HG02885 (cell line): ENCODE measurements at regions not wholly inside any gene's neighbourhood (a gene's known extent, or its start where the extent isn't known, plus 50 kb on each side); places are given as distances from the start of the nearest gene placed in this dataset.
A peak's percentile ranks its signal among the peaks of the same experiment; 100 is the strongest.

Experiments used
- ATAC-seq: cut with Tn5 transposase; IDR thresholded peaks from one replicate; pipeline ENCODE4 v1.9.1; 2021; ENCODE audit warnings: mild to moderate bottlenecking; ENCODE audit not compliant: unreplicated experiment, poor library complexity

DNA sequence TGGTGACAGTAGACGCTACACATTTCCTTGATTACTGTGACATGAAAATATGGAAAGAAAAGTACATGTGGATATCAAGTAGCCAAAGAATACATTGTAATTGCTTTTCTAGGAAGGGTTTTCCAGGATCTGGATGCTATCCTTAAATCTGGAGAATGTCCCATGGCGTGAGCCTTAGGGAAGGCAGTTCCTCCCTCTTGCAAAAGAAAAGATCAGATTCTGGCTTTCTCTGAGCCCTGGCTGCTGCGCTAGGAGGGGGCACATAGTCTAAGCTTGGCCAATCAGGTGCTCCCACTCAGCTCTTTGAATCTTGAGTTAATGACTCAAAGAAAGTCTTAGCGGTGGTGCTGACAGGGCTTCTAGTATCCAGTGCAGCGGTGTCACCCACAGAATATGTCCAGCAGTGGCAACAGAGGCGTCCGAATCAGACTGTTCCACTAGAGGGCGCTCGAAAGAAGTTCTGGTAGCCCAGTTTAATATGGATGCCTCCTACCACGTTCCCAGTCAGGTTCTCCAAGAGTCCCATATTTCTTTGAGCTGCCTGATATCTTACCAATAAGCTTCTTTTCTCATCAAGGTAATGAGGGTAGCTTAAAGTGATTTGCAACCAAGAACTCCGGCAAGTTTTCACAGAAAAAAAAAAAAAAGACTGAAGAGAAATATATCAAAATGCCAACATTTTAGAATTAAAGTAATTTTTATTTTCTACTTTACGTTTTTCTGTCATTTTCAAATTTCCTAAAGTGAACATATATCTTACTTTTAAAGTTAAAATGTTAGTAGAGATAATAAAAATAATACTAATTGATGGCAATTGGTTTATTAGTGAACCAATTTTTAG, 213.4 kb upstream of the S100G start:
- ATAC-seq, result peak; percentile 88

DNA sequence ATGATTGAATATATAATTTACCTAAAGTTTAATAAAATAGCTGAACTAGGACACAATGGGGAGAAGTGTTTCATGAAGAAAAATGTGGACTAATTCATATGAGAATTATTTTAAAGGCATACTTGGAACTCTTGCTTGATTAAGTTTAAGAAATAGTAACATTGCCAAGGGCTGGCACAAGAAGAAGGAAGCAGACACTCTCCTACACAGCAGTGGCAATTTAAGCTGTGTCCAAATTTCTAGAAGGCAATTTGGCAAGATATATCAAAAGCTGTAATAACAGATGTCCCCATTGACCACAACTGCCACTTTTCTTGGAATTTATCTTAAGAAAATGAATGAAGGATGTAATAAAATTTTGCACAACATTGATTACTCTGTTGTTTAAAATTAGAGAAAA, 209.5 kb upstream of the S100G start:
- no peak for ATAC-seq

DNA sequence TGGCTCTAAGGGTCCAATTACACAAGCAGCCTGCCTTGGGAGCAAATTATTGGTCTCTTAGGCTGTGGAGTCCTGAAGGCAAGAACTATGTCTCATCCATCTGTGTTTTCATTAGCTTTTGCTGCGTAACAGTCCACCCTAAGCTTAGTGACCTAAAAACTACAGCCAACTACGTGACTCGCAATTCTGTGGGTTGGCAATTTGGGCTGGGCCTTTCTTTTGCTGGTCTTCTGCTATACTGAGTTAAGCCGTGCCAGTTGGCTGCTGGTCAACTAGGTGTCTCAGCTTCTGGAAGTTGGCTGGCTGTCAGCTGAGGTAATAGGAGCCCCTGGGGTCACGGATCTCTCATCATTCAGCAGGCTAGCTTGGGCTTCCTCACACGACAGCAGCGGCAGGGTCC, 205.6 kb upstream of the S100G start:
- no peak for ATAC-seq

DNA sequence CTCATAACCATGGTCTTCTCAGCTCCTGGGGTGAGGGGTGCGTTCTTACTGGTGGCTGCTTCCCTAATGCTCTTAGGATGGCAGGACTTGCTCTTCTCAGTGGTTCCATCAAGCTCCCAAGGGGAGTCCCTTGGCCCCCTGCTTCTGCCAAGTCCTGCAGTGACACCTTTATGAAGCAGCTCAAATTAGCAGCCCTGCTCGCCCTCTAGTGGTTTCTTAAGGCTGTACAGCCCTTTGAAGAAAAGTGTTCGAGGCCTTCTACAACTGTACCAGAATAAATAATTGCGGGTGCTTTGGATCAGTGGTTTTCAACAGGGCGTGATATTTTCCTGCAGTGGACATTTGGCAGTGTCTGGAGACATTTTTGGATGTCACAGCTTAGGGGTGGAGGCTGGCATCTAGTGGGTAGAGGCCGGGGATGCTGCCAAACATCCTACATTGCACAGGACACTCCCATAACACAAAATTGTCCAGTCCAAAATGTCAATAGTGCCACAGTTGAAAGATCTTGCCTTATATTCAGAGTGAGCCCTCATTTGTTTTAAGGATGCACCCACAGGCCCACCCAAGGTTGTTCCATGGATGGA, 204.7 kb upstream of the S100G start:
- ATAC-seq, result peak; percentile 82

DNA sequence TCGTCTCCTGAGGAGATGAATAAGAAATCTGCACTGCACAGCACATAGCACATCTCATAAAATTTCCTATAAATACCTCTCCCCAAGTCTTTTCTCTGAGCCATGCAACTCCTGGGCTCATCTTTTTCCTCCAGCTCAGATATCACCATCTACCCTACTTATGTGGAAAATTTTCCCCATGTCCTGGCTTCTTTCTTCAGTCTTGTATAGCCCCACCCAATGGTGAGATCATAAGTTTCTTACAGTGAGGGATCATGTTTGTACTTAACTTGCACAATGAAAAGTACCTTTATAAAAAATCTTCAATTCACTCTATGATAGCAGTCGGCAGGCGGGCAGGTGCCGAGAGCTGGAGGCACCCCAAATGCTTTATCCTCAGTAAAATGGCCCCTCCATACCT, 198.6 kb upstream of the S100G start:
- no peak for ATAC-seq

DNA sequence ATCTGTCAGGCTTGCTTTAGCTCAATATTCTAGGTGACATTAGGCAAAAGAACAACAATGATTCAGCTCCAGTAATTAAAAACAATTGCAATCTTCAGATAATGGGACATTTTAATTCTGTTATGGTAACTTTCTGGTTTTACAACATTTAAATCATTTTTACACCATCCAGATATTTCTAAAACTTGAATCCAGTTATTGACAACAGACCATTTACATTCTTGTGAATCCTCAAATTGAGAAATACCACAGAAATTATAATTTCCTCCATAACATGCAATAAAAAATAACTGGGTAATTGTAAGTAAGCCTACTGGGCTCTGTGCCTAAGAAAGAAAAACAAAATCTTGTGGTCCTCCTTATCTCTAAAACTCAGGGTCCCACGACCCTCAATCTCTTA, 195.0 kb upstream of the S100G start:
- ATAC-seq, result no peak

DNA sequence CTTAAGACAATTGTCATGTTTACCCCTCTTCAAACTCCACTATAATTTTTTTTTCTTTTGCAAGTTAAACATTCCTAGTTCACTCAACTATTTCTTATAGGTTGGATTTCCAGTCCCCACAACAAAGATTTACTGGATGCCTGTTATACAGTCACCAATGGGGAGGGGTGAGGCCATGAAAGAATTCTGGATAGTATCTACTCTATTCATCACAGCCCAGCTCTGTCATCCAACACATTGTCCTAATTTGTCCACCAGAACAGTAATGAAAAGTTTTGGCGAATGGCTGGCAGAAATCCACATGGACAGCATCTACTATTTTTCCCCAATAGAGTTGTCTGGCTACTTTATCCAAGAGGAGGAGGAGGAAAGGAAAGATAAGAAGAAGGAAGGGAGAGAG, 192.7 kb upstream of the S100G start:
- ATAC-seq, result no peak

DNA sequence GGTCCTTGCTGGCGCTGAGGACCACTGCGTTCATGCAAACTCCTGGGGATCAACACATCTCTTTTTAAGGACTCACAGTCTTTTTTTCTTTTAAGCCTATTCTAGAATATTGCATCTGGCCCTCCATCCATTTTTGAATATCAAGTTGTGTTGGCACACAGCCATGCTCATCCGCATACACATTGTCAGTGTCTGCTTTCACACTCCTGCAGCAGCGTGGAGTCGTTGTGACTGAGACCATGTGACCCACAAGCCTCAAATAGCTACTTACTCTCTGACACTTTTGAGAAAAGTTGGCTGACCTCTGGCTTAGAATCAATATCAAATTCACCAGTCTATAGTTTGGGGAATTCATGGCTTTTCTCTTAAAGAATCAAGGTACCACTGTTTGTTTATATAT, 191.8 kb upstream of the S100G start:
- no peak for ATAC-seq

DNA sequence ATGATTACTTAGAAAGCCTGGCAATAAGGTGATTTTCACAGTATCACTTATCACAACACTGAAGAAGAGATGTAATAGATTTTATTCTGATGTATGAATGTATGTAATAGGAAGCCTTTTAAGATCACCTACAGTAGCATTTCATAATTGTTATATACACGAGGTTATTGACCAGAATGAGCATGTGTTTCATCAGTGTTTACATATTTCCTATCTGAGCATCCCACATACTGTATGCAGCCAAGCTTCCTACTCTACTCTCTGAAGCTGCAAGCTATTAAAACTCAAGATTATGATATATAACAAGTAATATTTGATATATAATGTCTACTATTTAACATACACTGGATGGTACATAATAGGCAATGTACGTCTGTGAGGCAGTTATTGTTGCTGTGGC, 190.9 kb upstream of the S100G start:
- ATAC-seq, result no peak

DNA sequence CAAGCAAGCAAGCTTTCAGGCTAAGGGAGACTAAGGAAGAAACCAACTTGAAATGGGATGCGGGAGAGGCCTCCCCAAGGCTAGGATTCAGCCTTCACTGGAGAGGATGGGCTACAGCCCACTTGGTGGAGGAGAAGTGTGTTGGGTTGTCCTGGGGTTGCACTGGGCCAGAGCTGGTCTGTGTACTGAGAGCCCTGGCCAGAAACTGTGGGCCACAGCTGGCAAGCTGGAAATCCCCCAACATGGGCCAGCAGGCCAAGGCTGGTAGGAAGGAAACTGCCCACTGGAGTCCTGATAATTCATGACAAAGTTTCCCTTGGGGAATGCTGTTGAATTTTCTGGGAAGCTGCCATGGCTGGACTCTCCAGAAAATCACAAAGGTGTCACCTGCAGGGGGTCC, 188.0 kb upstream of the S100G start:
- no peak for ATAC-seq

DNA sequence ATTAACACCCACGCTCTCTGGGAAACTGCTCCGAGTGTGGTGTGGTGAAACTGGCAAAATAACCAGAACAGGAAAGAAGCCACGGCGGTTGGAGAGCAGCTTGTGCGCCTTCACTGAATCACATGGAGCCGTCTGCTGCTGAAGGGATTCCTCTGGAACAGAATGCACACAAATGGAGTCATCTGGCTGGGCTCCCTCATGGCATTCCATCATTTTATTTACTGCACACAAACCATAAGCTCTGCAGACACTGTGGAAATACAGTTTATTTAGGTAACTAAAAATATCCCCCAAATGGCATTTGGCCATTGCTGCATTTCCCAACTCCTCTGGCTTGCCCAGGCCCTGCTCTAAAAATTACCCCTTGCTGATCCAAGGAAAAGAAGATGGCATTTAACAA, 187.0 kb upstream of the S100G start:
- ATAC-seq, result no peak

DNA sequence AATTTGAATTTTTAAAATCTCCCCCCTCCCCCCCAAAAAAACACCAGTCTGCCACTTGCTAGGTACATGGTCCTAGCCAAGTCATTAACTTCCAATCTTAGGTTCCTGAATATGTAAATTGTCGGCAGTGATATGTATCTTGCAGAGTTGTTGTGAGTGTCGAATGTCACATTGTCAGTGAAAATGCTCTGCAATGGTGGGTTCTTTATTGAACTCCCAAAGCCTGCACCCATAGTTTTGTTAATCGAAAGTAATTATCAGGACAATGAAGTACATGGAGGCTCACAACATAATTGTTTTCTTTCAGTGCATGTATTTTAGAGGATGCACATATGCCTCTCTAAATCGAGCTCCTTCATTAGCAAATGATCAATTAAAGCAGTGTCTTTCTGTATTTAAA, 185.6 kb upstream of the S100G start:
- ATAC-seq, result no peak

DNA sequence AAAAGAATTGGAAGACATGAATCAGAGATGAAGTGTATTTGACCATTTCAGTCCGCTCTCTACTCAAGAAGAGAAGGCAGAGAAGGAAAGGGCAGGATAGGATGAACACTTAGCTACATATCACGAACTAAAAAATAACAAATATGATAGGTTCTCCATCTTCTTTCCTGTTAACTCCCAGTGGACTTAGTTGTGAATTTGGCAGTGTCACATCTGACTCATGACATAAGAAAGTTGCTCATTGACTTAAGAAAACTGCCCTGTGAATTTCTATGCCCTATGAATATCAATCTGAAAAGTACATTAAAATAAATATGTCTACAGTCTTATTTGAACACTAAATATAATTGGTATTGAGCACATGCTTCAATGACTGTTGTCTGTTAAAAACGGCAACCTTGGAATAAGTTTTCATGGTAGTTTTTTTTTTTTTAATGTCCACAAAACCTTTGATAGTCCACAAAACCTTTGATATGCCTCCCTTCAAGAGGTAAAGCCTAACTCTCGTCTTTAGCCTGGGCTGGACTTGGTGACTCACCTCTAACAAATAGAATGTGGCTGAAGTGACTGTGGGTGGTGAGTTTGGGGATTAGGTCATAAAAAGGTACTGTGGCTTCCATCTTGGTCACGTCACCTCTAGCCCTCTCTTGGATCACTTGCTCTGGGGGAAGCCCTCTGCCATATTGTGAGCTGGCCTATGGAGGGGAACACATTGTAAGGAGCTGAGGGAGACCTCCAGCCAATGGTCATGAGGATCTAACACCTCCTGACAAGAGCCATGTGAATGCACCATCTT, 184.7 kb upstream of the S100G start:
- no peak for ATAC-seq

DNA sequence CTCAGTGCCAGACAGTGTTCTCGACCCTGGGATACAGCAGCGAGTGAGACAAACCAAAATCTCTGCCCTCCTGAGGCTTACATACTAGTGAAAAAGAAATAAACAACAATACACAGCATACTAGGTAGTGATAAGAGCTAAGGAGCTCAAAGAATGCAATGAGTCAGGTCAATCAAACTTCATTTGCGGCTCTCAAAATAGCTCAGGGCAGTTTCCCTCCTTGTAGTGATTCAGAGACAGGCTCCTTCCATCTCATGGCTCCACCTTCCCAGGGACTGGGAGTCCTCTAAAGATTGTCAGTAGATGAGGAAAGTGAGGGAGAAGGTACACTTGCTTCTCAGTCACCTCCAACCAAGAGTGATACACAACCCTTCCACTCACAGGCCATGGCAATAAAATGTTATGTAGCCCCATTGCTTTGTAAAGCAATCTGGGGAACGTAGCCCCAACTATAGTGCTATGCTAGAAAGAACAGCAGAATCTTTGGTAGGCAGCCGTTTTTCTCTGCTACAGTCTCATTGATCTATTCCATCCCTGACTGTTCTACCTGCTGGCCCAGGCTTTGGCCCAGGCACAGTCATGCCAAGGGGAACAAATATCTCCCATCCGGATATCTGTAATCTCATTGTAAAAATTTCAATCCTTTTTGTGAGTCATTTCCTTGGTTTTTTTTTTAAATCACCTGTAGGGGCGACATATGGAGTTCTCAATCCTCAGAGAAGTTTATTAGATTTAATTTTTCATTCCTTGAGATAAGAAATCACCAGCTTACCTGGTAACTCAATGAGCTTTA, 183.1 kb upstream of the S100G start:
- no peak for ATAC-seq

DNA sequence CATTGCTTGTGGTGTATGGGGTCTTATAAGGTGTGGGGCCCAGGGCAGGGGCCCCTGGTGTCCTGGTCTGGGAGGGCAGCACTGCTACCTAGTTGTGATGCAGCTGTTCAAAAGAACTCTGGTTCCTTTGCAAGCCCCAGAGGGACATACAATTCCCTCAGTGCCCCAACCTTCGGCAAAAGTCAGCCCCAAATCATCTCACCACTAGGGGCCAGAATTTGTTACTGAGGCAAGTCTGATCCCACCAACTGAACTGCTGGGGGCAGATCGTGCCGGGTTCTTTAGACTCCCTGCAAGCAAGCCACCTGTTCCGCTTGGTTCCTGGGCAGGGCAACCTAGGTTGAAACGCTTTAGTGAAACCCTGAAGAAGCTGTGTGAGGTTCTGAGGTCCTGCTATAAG, 180.1 kb upstream of the S100G start:
- ATAC-seq, result no peak

DNA sequence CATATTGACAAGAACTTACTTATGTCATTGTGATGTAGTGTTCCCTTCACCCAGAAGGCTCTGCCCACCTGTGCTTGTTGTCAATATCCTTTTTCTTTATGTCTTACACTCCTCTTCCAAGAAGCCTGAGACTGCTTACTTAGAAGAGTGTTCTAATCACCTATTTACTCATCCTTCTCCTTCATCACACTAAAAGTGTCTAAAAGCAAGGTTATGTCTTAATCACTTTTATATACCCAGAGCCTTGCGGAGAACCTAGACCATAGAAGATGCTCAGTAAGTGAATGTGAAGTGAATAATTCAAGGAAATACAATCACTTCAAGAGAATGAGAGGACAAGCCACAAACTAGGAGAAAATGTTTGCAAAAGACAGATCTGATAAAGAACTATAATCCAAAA, 177.6 kb upstream of the S100G start:
- ATAC-seq, result no peak

DNA sequence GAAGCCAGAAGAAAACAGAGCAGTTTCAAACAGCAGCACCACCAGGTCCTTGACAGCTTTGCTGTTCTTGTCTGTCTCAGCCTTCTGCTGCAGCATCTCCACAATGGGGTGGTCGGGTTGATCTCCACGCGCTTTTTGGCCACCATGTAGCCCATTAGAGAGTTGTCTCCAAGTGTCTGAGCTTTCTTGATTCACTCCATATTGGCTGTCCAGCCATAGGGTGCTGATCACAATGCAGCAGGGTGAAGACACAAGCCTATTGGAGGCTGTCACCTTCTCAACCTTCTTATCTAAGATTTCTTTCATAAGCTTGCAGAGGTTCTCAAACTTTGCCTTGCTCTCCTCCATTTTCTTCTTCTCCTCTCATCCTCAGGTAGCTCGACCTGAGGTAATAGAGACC, 175.4 kb upstream of the S100G start:
- no peak for ATAC-seq

DNA sequence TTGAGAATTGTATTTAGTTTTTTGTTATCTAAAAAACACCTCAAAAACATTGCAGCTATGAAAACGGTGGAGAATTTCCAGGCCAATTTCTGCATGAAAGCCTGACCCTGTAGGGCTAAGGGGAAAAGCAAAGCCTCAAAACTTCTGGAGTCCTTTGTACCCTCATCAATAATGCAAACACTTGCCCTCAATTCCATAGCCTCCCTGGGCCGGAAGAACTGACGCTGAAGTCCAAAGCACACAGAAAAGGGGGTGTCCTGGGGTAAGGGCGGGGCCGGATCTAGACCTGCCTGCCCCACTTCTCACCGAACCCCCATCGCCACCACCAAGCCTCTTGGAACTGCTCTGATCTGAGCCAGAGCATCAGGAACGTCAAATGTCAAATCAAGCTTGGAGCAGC, 173.9 kb upstream of the S100G start:
- ATAC-seq, result no peak

DNA sequence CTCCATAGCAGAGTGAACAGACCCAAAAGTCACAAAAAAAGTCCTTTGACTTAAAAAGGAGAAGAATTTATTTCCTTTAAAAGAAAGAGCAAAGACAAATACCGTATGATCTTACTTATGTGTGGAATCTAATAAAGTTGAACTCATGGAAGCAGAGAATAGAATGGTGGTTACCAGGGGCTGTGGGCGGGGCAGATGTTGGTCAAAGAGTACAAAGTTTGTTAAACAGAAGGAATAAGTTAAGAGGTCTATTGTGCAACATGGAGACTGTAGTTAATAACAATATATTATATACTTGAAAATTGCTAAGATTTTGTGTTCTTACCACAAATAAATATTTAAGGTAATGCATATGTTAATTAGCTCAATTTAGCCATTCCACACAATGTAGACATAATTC, 173.3 kb upstream of the S100G start:
- ATAC-seq, result no peak

DNA sequence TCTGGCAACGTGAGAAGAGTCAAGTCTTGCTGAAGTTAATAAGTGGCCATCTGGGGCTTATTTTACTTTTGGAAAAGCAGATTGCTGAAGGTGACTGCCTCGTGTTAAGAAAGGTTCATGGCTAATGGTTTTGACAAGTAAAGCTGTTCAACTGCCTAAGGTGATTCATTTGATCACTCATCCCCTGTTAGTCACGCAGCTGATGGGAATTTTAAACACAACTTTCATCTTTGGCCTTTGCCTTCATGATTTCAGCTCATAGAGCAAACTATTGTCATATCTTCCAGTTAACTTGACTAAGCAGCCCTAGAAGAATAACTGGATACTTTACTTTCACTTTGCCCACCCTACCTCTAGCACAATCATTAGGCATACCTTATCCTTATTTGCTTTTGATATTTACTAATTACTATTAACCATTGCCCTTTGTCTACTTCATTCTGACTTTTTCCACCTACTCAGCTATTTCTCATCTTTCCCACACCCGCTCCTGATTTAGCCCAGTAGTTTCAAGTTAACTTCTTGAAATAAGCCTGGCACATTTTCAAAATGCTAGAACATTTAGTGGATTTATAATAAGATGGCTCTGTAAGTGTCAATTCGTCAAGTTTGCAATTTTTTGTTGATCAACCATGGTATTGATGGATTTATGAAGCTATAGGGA, 170.6 kb upstream of the S100G start:
- ATAC-seq, result no peak
